Stimulated activated CD4-positive, alpha-beta T cell treated with anti-CD3 and anti-CD28 coated beads, Interleukin-15, amount 100 ng/mL, for 1 hour (primary cell): ENCODE measurements at regions not wholly inside any gene's neighbourhood (a gene's known extent, or its start where the extent isn't known, plus 50 kb on each side); places are given as distances from the start of the nearest gene placed in this dataset.

Source experiments
- DNase-seq, 2 donors: peaks; one replicate each; pipeline ENCODE4 v3.0.0-alpha.2; 2020; ENCODE audit warnings: low read depth in 1 of 2, low spot score in 1 of 2

DNA sequence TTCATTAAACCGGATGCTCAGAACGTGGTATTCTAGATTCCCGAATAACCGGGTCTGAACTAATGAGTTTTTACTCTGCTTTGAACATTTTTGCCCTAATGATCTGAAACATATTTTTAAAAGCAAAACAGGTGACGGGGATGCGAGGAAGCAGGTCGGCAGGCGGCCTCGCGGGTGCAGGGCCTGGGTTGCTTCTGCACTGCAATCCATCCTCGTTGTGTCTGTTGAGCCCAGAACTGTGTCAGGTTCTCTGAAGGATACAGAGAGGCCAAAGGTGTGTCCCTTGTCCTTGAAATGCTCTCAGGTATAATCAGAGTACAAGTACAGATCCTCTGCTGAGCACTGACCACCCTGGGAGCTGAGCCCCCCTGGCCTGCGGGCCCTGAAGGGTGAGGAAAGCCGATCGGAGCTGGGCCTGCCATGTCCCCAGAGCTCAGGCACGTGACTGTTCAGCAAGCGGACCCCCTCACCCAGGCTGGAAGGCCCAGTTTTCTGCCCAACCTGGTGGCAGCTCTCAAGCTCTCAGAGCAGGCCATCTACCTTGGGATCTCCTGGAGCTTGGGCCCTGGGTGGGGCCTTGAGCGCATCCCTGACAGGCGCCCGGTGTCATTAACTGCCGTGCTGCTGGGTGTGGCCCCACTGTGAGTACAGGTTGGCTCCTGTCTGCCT is 151.8 kb downstream of the OLFM1 start:
- no peak for DNase-seq

DNA sequence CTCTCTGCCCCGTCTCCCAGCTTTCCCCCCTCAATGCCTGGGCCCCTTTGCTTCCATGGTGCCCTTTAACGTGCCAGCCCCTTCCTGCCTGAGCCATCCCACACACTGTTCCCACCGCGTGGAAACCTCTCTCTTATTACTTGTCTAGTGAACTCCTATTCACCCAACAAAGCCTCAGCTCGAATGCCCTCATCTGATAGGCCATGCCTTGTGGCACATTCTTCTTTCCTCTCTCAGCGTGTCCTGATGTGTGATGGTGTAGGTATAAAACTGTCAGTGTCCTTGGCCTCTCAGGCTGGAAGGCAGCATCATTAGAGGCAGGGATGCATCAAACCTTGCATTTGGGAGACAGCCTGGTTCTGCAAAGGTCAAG is 152.3 kb downstream of the OLFM1 start:
- no peak for DNase-seq

DNA sequence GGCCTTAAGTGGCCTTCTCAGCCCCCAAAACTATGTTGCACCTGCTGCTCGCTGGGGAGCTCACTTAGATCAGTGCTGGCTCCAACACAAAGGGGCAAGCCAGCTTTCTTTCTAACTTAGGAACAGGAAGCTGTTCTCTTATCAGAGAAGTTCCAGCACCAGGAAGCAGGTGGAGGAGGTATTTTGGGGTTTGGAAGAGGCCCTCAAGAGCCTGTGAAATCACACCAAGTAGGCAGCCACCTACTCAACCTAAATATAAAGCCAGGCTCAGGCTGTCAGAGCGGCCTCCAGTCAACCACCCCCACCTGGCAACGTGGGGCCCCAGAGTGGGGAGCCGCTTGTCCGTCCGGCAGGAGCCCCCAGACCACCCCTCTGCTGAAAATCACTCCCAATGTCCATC is 152.8 kb downstream of the OLFM1 start:
- no peak for DNase-seq

DNA sequence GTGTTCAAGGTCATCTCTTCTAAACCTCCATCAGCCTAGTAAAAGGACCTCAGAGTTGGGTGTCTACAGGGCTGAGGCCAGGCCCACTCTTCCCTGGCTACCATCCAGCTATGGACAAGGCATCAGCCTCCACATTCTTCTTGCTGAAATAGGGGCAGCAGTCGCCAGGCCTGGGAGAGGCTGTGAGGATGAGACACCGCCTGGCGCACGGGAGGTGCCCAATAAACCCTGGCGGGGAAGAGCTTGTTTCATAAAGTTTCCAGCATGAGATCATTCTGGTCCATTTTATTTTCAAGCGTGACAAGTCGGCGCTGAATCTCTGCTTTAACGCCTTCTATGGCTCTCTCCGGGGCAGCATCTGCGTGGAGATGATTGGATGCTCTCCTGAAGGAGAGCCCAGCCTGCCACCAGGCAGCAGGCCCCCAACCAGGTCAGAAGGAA is 153.4 kb downstream of the OLFM1 start:
- DNase-seq, result no peak

DNA sequence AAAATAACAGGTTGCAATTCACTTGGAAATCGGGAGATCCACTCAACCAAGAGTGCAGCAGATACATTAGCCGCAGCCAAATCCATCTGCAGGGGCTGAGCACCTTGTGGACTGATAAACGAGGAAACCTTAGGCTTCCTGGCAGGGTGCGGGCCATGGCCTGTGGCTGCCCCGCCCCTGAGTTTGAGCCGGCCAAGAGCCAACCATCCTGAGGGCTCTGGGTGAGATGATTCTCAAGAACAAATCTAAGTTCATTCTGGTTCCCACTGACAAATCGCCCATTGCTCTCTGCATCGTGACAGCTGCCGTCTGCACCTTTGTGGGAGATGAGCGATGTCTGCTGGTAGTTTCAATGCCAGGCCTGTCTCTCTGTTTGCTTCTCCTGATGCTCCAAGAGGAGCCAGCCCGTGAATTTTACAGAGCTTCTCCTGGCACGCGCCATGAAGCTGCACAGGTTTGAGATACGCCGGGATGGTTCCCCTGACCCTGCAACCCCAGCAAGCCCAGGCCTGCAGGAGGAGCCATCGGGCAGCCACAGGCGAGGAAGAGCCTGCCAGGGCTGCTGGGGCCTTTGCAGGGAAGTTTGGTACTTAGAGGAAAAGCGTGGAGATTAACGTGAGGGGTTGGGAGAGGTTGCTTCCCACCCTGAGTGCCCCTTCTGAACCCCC is 154.0 kb downstream of the OLFM1 start:
- no peak for DNase-seq

DNA sequence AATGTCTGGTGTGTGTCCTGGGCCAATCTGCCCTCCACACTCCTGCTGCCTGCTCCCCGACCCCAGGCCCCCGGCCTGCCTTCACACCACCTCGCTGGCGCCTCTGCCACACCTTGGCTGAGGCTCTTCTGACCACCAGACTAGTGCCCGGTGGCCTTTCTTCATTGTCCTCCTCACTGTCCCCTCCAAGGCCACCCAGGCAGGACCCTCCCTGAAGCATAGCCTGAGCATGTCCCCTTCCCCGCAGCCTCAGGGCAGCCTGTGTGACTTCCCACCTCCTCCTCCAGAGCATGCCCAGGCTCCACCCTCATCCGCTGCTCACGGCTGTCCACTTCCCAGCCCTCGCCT is 154.6 kb downstream of the OLFM1 start:
- no peak for DNase-seq

DNA sequence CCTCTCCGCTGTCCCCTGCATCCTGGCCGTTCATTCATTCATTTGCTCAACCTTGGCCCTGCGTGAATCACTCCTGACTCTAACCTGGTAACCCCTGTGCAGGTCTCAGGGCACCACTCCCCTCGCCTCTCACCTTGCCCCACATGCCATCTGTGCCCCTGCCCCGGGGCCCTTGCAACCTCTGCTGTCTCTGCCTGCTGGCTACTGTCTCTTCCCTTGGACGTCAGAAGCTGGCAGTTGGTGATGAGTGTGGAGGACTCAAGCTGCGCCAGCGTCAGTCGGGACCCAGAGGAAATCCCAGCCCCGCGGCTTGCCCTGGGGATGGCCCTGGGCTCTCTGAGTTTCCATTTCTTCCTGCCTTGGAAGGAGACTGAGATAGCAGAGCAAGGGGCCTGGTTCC is 154.9 kb downstream of the OLFM1 start:
- no peak for DNase-seq

DNA sequence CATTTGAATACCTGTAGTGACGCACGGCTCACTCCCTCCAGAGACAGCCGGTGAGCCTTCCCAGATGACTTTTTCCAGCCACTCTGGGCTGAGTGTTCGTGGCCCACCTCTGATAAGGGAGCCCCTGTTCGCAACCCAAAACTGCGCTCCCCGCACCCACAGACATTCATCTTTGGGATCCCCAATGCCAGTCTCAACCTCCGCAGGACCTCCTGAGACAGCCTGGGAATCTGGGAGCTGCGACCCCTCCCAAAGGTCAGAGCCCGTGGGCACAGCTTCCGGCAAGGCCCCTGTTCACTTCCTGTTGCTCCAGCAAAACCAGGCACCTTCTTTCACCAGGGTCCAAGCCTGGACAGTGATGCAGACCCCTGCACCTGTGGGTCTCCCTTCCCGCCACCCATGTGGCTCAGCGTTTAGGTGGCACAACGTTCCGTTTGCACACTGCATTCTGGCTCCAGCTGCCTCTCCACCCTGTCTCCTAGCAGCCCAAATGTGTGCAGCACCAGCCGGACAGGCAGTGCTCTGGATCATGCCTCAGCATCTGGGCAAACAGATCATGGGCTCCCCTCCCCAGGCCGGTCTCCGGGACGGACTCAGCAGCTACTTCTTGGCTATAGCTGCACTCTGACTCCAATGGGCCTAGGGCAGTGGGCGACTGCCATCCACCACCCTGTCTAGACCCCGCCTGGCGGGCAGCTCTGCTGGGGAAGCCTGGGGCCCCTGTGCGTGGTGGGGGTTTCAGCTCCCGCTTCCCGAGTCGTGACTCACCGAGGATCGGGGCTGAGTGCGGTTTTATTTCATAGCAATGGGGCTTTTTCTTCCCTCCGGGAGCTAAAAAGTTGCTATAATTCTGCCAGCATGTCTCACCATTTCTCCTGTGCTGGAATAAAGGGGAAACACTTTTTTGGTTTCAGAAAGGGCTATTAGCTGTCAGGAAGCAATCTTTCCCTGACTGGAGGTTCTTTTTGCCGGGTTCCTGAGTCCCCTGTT is 156.0 kb downstream of the OLFM1 start:
- no peak for DNase-seq

DNA sequence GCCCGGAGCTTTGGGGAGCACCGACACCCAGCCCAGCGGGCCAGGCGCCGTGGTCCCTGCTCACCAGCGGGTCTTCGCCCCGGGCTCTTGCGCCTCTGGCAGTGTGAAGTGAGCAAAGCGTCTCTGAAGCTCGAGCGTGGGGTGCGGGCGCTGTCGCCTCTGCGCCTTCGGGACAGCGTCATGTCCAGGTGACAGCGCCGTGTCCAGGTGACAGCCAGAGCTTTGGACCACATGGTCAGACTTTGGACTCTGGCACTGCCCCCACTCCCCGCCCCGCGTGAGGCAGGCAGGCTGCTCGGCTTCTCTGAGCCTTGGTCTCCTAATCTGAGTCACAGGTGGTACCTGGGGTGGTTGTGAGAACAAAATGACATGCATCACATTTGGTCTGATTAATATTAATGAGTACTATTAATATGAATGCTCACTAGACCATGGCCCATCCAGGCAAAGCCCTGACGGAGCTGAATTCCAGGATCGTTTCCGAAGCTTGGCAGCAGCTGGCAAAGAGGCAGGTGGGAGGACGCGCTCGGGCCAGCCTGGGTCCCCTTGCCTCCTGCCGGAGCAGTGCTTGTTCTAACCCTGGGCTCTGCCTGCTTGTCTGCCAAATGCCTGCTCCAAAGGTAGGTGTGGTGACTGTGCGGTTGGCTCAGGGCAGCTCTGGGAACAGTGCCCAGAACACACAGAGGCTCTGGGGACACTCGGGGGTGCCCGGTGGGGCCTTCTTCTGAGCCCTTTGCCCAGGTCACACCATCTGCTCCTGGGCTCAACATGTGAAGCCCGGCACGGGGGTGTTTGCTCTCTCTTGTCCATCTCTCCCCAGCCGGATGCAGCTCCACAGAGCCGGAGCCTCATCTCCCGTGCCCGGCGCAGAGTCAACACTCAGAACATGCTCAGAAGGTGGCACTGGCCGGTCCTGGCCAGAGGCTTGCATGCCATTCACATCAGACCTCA is 157.1 kb downstream of the OLFM1 start:
- DNase-seq, result no peak

DNA sequence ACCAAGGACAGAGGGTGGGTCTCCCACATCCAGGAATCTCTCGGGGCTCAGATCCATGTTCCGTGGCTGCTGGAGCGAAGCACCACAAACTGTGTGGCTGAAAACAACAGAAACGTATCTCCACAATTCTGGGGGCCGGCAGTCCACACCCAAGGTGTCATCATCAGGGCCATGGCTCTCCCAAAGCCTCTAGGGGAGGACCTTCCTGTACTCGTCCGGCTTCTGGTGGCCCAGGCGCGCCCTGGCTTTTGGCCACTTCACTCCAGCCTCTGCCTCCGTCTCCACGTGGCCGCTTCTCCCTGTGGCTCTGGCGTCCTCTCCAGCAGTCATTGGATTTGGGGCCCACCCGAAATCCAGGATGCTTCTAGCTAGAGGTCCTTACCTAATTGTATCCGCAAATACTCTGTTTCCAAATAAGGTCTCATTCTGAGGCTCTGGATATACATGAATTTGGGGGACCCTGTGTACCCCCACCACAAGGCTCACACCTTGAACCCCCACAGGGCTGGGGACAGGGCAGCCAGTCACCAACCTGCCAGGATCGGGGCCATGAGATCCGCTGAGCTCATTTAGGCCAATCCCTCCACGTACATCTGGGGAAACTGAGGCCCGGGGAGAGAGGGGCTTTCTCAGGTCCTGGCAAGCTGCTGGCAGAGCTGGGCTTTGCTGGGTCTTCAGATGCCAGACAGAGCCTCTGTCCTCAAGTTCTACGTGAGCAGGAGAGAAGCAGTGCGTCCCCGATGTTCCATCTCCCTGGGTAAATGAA is 158.2 kb downstream of the OLFM1 start:
- DNase-seq, result no peak

DNA sequence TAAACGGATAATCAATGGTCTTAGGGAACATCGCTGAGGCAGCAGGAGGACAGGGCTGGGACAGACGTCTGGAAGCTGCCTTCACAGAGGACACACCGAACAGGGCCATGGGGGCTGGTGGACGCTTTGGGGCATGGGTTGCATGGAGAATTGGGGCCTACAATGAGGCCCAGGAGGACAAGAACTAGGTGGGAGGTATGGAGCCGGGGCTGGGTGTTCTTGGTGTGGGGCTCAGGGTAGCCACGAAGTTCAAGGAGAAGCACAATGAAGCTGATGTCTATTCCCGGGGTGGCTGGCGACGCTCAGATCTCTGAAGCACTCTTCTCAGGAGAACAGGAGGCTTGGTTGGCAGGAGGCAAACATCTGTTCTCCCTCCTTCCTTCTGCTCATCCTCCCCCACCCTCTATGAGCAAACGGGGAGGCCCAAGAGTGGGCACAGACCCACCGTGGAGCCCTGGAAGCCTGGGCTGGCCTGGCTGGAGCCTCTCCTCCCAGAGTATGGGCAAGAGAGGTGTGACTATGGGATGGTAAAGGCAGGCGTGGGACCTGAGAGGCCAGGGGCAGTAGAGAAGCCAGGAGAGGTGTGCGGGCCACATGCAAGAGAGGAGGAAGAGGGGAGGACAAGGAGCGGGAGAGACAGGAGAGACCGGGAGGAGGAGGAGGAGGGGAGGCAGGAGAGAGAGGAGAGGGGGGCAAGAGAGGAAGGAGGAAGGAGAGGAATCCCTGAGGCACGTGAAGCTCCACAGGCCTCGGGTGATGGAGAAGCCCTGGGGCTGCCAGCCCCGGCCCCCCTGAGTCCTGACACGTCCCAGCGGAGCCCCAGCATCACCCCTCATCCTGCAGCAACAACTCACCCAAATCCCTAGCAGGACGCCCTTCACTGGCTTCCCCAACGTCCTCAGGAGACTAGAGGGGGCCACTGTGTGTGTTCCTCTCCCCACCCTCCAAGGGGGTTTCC is 159.1 kb downstream of the OLFM1 start:
- DNase-seq, result no peak

DNA sequence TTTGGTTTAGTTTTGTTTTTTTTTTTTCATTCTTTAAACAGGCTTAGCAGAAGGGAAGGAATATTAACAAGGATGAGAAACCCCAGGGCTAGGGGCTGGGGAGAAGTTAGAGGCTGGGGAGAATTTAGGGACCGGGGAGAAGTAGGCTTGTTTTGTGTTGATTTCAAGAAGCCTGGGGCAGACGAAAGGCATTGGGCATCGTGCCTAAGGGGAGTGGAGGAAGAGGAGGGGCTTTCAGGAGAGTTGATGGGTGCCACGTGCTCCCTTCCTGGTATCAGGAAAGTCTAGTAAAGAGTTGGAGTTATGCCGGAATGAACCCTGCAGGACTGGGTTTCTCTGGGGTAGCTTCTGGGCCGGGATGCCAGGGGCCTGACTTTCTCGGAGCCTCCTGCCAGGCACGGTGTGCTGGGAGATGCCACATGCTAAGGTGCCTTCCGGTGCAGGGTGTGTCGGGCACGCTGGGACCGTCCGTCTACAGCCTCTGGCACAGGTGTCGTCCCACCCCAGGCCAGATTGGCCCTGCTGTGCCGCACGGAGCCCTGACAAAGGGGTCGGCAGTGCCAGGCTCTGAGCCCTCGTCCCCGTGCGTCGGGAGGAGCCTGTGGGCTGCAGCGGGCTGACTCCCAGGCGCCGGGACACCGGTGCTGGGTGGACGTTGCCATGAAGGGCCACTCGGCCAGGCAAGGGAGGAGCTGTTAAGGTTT is 159.9 kb downstream of the OLFM1 start:
- DNase-seq, result no peak

DNA sequence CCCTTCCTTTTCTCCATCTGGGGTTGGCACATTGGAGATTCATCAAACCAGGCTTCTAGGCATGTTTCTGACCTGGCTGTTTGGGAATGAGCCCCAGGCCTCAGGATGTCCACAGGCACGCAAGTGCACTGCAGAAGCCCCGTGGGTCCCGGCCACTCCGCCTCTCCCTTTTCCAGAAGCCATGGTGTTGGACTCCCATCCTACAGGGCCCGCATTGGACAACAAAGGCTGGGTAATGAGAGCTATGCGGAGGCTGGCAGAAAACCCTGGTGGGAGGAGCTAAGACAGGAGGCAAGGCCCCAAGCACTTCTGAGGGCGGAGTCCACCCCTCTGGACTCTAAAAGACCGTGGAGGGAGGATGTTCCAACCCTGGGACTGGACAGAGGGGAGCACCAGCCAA is 160.6 kb downstream of the OLFM1 start:
- no peak for DNase-seq

DNA sequence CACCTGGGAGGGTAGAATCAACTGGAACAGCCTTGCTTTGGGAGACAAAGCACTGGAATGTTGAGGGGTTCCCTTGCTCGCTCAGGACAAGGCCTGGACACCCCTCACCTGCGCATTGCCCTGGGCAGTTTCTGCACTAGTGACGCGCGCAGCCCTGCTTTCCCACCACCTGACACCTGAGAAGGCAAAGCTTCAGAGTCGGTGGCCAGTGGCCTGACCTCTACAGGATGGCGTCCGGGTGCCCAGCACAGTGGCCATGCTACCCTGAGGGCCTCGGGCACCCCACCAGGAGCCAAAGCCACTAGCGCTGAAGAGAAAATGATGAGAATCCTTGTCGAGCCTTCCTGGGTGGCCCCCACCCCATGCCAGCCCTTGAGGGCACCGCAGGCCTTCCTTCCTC is 161.3 kb downstream of the OLFM1 start:
- no peak for DNase-seq

DNA sequence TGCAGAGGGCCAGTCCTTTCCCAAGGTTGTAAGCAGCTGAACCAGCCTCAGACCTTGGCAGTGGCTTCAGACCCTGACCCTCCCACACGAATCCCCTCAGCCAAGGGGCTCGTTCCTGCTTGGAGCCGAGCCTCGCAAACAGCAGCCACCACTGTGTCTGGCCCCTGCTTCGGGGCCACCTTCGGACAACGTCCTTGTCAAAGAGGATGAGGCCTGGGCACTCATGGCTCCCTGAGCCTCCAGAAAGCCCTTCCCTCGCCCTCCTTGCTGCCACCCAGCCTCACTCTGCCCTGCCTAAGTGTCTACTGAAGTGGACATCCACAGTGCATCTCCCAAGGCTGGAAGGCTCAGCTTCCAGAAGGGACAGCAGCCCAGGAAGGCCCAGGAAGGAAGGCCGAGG is 161.7 kb downstream of the OLFM1 start:
- no peak for DNase-seq

DNA sequence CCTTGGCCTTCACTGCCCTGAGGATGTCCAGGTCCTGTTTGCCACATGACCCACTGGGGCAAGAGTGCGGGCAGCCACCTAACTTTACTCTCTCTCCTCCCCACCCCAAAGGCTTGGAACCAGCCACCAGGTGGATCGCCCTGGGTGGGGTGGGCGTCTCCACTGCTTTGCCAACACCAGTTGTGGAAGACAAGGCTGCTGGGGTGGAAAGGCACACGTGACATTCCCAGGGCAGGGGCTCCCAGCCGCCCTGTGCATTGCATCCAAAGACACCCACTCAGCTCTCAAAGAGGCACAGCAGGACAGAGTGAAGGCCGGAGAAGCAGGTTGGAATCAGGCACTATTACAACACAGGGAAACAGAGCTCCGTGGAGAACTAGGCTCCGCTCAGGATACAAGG is 162.2 kb downstream of the OLFM1 start:
- DNase-seq, result no peak

DNA sequence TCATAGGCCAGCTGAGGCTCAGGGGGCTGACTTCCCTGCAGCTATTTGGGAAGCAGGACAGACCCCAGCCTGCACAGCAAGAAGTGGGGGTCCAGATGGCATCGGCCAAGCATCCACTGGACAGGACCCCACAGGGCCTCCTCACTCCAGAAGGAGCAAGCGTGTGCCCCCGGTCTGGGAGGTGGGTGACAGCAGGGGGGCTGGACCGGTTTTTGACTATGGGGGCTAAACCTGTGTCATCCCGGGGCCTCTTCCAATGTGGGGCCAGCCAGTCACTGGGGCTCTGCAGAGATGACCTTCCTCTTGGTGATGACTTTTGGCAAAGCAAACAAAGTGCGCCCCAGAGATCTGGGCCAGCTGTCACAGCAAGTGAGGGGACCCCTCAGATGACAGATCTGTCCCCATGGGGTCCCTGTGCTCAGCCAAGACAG is 163.9 kb downstream of the OLFM1 start:
- no peak for DNase-seq

DNA sequence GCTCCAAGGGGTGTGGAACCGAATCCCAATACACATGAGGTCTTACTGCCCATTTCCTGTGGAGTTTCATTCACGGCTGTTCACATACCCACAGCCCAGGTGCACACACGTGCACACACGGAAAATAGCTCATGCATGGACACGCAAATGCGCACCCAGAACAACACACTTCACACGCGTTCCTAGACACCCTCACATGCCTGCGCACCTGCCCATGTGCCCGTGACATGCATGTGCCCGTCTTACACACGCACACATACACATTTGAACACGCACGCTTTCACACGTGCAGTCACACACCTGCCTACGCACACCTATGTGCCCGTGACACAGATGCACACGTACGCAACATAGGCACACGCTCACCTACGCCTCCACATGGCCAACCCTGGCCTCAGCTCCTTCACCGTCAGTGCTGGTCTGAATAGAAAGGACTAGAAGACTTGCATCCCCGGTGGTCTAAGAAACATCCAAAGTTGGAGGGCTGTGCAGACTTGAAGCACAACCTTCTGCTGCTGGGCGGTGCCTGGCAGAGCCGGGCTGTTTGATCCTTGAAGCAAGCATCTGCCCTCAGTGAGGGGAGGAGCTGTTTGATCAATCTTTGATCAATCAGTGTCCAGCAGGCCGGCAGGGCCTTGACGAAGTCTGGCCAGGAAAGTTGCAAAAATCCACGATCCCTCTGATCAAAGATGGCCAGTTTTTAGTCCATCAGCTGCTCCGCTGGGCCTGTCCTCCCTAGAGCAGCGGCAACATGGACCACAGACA is 164.7 kb downstream of the OLFM1 start:
- no peak for DNase-seq
